Stomach (tissue), 8 donors: ENCODE measurements at regions not wholly inside any gene's neighbourhood (a gene's known extent, or its start where the extent isn't known, plus 50 kb on each side); places are given as distances from the start of the nearest gene placed in this dataset.

Experiments used
- DNase-seq, 2 donors: peaks; one replicate each; pipeline versions ENCODE4 v3.0.0 to v3.0.0-alpha.2; 2013 to 2019
- H3K27ac ChIP-seq, 5 donors: fragments of 200-600 bp in 4 of 5; sonication (generic) in 4 of 5; one replicate each; pipeline ENCODE4 v1.5.1; 2013 to 2019; ENCODE audit warnings: mild to moderate bottlenecking in 1 of 5, moderate library complexity in 1 of 5
- H3K27me3 ChIP-seq, 3 donors: fragments of 200-600 bp; sonication (generic); one replicate each; pipeline ENCODE4 v1.5.1; 2017 to 2019; ENCODE audit warnings: mixed run types in 1 of 3
- H3K36me3 ChIP-seq, 4 donors: fragments of 200-600 bp; sonication (generic); 1 replicate in 3 of 4; 2 replicates in 1 of 4; pipeline ENCODE4 v1.5.1; 2016 to 2019
- H3K4me1 ChIP-seq, 4 donors: fragments of 200-600 bp; sonication (generic); one replicate each; pipeline ENCODE4 v1.5.1; 2016 to 2019
- H3K4me3 ChIP-seq, 4 donors: fragments of 200-600 bp; sonication (generic) in 3 of 4; one replicate each; pipeline ENCODE4 v1.5.1; 2016 to 2019; ENCODE audit warnings: mild to moderate bottlenecking in 1 of 4
- H3K9me3 ChIP-seq, 4 donors: fragments of 200-600 bp; sonication (generic); one replicate each; pipeline ENCODE4 v1.5.1; 2016 to 2019
- CTCF ChIP-seq, 7 experiments: fragments of 450-650 bp in 4 of 7; fragments of 200-600 bp in 3 of 7; sonication (generic) in 3 of 7; IDR thresholded peaks; one replicate each; pipeline ENCODE4 v1.5.1; 2016 to 2019; ENCODE audit warnings: antibody characterized with exemption in 7 of 7, control low read depth in 2 of 7, mild to moderate bottlenecking in 1 of 7
- EP300 ChIP-seq: sonication (generic); formaldehyde crosslinking; IDR thresholded peaks from one replicate; pipeline ENCODE4 v1.6.1; 2017; ENCODE audit warnings: antibody characterized with exemption
- POLR2A ChIP-seq, 4 donors: fragments of 450-650 bp; IDR thresholded peaks; one replicate each; pipeline ENCODE4 v1.6.1; 2016; ENCODE audit warnings: antibody characterized with exemption in 4 of 4, control low read depth in 2 of 4, mild to moderate bottlenecking in 1 of 4, moderate library complexity in 1 of 4
- POLR2AphosphoS5 ChIP-seq, 3 donors: sonication (generic); formaldehyde crosslinking; IDR thresholded peaks; one replicate each; pipeline ENCODE4 v1.6.1; 2016; ENCODE audit warnings: antibody characterized with exemption in 3 of 3
- WGBS, 5 donors: extraction: QIAGEN DNeasy Blood & Tissue Kit in 3 of 5; methylation state at CpG; one replicate each; pipeline versions ENCODE4 v1.1.5 to v1.1.7; 2013 to 2018; 5-methylcytosine and 5-hydroxymethylcytosine counted together
- intact Hi-C: fragments of 100-400 bp; cut with DNase I; formaldehyde crosslinking; loops from one replicate; pipeline ENCODE4 v1.15.1; 2023; ENCODE audit warnings: low total_unique reads
- donor health status: healthy with polysubstance abuse.
- donor health status: Bipolar disorder and iron deficiency.
- donor health status: healthy.

- no peak for TF ChIP-seq POLR2A (IDR thresholded peaks at IDR 0.05)
- no peak for TF ChIP-seq CTCF (IDR thresholded peaks at IDR 0.05)
- TF ChIP-seq EP300, result no peak
- TF ChIP-seq POLR2AphosphoS5 (IDR thresholded peaks at IDR 0.05), result no peak
- H3K27me3 ChIP-seq, result no peaks in the 10 kb centered on the region
- intact Hi-C loops, result no loop called here
- DNase-seq, result no peak
- H3K4me1 ChIP-seq, result no peaks in the 10 kb centered on the region
- H3K9me3 ChIP-seq, result no peaks in the 10 kb centered on the region
- no peaks in the 10 kb centered on the region for H3K36me3 ChIP-seq
- H3K27ac ChIP-seq, result no peak overlapping the region
- H3K4me3 ChIP-seq, result no peak overlapping the region
Measured at GRCh38 chr11:106197438-106197837, 120.0 kb downstream of the AASDHPPT start.

- intact Hi-C loops, result no loop called here
- DNase-seq, result no peak
- 82 to 100% (median 95%) methylated on average over 1 of the region's 1 CpG for WGBS, 5 donors
- Histone ChIP-seq H3K27ac (no peak overlapping the region), H3K36me3 (no peaks in the 10 kb centered on the region), H3K4me1 (no peaks in the 10 kb centered on the region), H3K4me3 (no peak overlapping the region), H3K27me3 (no peaks in the 10 kb centered on the region), H3K9me3 (no peaks in the 10 kb centered on the region)
- TF ChIP-seq POLR2A (IDR thresholded peaks at IDR 0.05) (no peak), EP300 (no peak), CTCF (IDR thresholded peaks at IDR 0.05) (no peak), POLR2AphosphoS5 (IDR thresholded peaks at IDR 0.05) (no peak)
Measured at GRCh38 chr11:106202935-106203620, 125.6 kb downstream of the AASDHPPT start.

GRCh38 chr11:106208760-106209159, 131.3 kb downstream of the AASDHPPT start:
- peaks cover 0 to 12% (median 0%) of the 10 kb centered on the region in 3 donors for H3K27me3 ChIP-seq
- TF ChIP-seq CTCF (IDR thresholded peaks at IDR 0.05) (no peak), EP300 (no peak), POLR2A (IDR thresholded peaks at IDR 0.05) (no peak), POLR2AphosphoS5 (IDR thresholded peaks at IDR 0.05) (no peak)
- no peaks in the 10 kb centered on the region for H3K4me1 ChIP-seq
- no peaks in the 10 kb centered on the region for H3K36me3 ChIP-seq
- H3K9me3 ChIP-seq, result no peaks in the 10 kb centered on the region
- no peak overlapping the region for H3K27ac ChIP-seq
- WGBS, 5 donors, result 14 to 32% (median 28%) methylated on average over 6 of the region's 6 CpGs
- no peak overlapping the region for H3K4me3 ChIP-seq
- peak; percentile 33 to 81 for DNase-seq
- intact Hi-C loops, result no loop called here

GRCh38 chr11:106212081-106212480, 134.6 kb downstream of the AASDHPPT start:
- H3K36me3 ChIP-seq, result no peaks in the 10 kb centered on the region
- H3K9me3 ChIP-seq, result no peaks in the 10 kb centered on the region
- no peak overlapping the region for H3K27ac ChIP-seq
- intact Hi-C loops, result no loop called here
- no peak overlapping the region for H3K4me3 ChIP-seq
- no peak for TF ChIP-seq POLR2AphosphoS5 (IDR thresholded peaks at IDR 0.05)
- no peak for TF ChIP-seq POLR2A (IDR thresholded peaks at IDR 0.05)
- TF ChIP-seq CTCF (IDR thresholded peaks at IDR 0.05), result no peak
- no peak for TF ChIP-seq EP300
- peaks cover 0 to 12% (median 0%) of the 10 kb centered on the region in 3 donors for H3K27me3 ChIP-seq
- peak in 1 of 2 donors; percentile 45 for DNase-seq
- 28 to 61% (median 44%) methylated on average over 2 of the region's 2 CpGs for WGBS, 5 donors
- H3K4me1 ChIP-seq, result no peaks in the 10 kb centered on the region
